Activated CD8-positive, alpha-beta memory T cell treated with anti-CD3 and anti-CD28 coated beads, Interleukin-2, amount 50 U/mL, for 1 hour (primary cell): ENCODE measurements at regions not wholly inside any gene's neighbourhood (a gene's known extent, or its start where the extent isn't known, plus 50 kb on each side); places are given as distances from the start of the nearest gene placed in this dataset.

Experiments
- DNase-seq: peaks from one replicate; pipeline ENCODE4 v3.0.0-alpha.2; 2020; ENCODE audit errors: extremely low read depth

GRCh38 chr3:178302966-178303930 lies 233.0 kb upstream of the KCNMB2 start:
- no peak for DNase-seq

- no peak for DNase-seq
Observed at GRCh38 chr3:178304758-178305467, 231.3 kb upstream of the KCNMB2 start.

GRCh38 chr3:178306432-178307115 lies 229.7 kb upstream of the KCNMB2 start:
- no peak for DNase-seq

- DNase-seq: no peak
Observed at GRCh38 chr3:178308771-178309170, 227.5 kb upstream of the KCNMB2 start.

GRCh38 chr3:178310949-178311348 lies 225.3 kb upstream of the KCNMB2 start:
- no peak for DNase-seq

- DNase-seq: no peak
Observed at GRCh38 chr3:178313716-178314115, 222.5 kb upstream of the KCNMB2 start.

GRCh38 chr3:178318340-178318739 lies 217.9 kb upstream of the KCNMB2 start:
- no peak for DNase-seq

GRCh38 chr3:178318941-178319816 lies 217.1 kb upstream of the KCNMB2 start:
- no peak for DNase-seq

- no peak for DNase-seq
Observed at GRCh38 chr3:178320456-178321351, 215.5 kb upstream of the KCNMB2 start.

- DNase-seq: no peak
Observed at GRCh38 chr3:178324356-178324755, 211.9 kb upstream of the KCNMB2 start.

- no peak for DNase-seq
Observed at GRCh38 chr3:178325330-178325729, 210.9 kb upstream of the KCNMB2 start.

GRCh38 chr3:178329936-178330335 lies 206.3 kb upstream of the KCNMB2 start:
- DNase-seq: no peak

GRCh38 chr3:178334239-178334638 lies 202.0 kb upstream of the KCNMB2 start:
- no peak for DNase-seq

GRCh38 chr3:178336336-178336735 lies 199.9 kb upstream of the KCNMB2 start:
- DNase-seq: no peak

- no peak for DNase-seq
Observed at GRCh38 chr3:178340506-178340905, 195.7 kb upstream of the KCNMB2 start.

- DNase-seq: no peak
Observed at GRCh38 chr3:178341636-178342035, 194.6 kb upstream of the KCNMB2 start.

- no peak for DNase-seq
Observed at GRCh38 chr3:178342111-178342510, 194.1 kb upstream of the KCNMB2 start.

- DNase-seq: no peak
Observed at GRCh38 chr3:178343433-178344038, 192.7 kb upstream of the KCNMB2 start.

GRCh38 chr3:178345944-178346343 lies 190.3 kb upstream of the KCNMB2 start:
- no peak for DNase-seq
